SU-DHL-6 (cell line): ENCODE measurements at regions not wholly inside any gene's neighbourhood (a gene's known extent, or its start where the extent isn't known, plus 50 kb on each side); places are given as distances from the start of the nearest gene placed in this dataset.

Experiments
- EZH2phosphoT487 ChIP-seq: fragments of 200-600 bp; sonication (generic), shearing (Covaris generic); conservative IDR thresholded peaks from 2 replicates; pipeline ENCODE4 v1.6.1; 2018; ENCODE audit warnings: mild to moderate bottlenecking, antibody characterized with exemption, low read length, moderate library complexity, mixed read lengths
- TF ChIP-seq, protein P1 (sequence below): fragments of 200-600 bp; sonication (generic); IDR thresholded peaks from one replicate; pipeline ENCODE4 v1.5.1; 2017; ENCODE audit warnings: antibody characterized with exemption, mild to moderate bottlenecking, low read length, moderate library complexity; ENCODE audit not compliant: insufficient read depth, poor library complexity, severe bottlenecking

DNA sequence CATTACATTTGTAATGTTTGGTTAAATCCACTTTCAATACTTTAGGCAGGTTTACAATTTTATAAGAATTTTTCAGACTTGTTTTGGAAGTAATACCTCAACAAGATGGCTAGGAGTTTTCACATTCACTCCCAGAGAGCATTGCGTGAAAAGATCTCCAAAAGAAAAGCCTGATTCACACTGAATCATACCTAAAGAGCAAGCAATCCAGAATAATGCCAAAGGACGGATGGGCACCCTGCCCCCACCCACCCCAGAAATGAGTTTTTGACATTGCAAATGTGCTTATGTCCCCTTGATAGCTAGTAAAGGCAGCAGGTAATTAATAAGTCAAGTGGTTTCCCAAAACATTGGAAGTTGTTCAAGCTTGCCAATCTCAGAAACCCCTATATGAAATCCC is 557.7 kb upstream of the TENM3 start:
- TF ChIP-seq, protein P1, sequence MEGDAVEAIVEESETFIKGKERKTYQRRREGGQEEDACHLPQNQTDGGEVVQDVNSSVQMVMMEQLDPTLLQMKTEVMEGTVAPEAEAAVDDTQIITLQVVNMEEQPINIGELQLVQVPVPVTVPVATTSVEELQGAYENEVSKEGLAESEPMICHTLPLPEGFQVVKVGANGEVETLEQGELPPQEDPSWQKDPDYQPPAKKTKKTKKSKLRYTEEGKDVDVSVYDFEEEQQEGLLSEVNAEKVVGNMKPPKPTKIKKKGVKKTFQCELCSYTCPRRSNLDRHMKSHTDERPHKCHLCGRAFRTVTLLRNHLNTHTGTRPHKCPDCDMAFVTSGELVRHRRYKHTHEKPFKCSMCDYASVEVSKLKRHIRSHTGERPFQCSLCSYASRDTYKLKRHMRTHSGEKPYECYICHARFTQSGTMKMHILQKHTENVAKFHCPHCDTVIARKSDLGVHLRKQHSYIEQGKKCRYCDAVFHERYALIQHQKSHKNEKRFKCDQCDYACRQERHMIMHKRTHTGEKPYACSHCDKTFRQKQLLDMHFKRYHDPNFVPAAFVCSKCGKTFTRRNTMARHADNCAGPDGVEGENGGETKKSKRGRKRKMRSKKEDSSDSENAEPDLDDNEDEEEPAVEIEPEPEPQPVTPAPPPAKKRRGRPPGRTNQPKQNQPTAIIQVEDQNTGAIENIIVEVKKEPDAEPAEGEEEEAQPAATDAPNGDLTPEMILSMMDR = no peak
- no peak for TF ChIP-seq EZH2phosphoT487
